ENCODE measurements at regions not wholly inside any gene's neighbourhood (a gene's known extent, or its start where the extent isn't known, plus 50 kb on each side); places are given as distances from the start of the nearest gene placed in this dataset.

GRCh38 chr1:193799371-193799770, 613.0 kb upstream of the B3GALT2 start:
- TF ChIP-seq CTCF (IDR thresholded peaks at IDR 0.05; ENCODE audit: borderline replicate concordance, extremely low read depth, low read length, poor library complexity, severe bottlenecking): no peak
- no peak for TF ChIP-seq EZH2 (IDR thresholded peaks at IDR 0.05; ENCODE audit: borderline replicate concordance, low read depth, low read length, severe bottlenecking)
